Panc1 (cell line): ENCODE measurements at regions not wholly inside any gene's neighbourhood (a gene's known extent, or its start where the extent isn't known, plus 50 kb on each side); places are given as distances from the start of the nearest gene placed in this dataset.

Experiments used
- ATAC-seq: fragments of 200-7000 bp; cut with Tn5 transposase; 2 replicates; pipeline ENCODE4 v1.9.1; 2020; ENCODE audit warnings: mild to moderate bottlenecking, moderate library complexity
- BruUV-seq: library from RNA; stranded (reverse); fragments of 400-500 nt; replicated peaks from 2 replicates; lab custom pipeline; 2021; lab: Mats Ljungman, UMichigan
- CTCF ChIA-PET: fragments of 300-600 bp; sonication (Branson Sonifier 250); formaldehyde crosslinking; loops from one replicate; lab custom pipeline; 2022; ENCODE audit warnings: antibody characterized with exemption; lab: Charles Lee
- POLR2A ChIA-PET: fragments of 300-600 bp; sonication (Branson Sonifier 250); formaldehyde crosslinking; loops from one replicate; lab custom pipeline; 2022; ENCODE audit warnings: antibody characterized with exemption; lab: Charles Lee
- DNase-seq: peaks from one replicate; pipeline ENCODE4 v3.0.0-alpha.2; 2010; ENCODE audit warnings: low read depth, low spot score
- H3K27ac ChIP-seq: 2 replicates; pipeline ENCODE4 v1.5.1; 2011; ENCODE audit warnings: mild to moderate bottlenecking, low read length, inconsistent platforms
- H3K27me3 ChIP-seq: fragments of 200-500 bp; sonication (Bioruptor generic); 2 replicates; pipeline ENCODE4 v1.6.0; 2014; ENCODE audit warnings: low read length, inconsistent platforms; ENCODE audit not compliant: control insufficient read depth, insufficient read depth
- H3K36me3 ChIP-seq: fragments of 200-500 bp; sonication (Bioruptor generic); 2 replicates; pipeline ENCODE4 v1.5.1; 2014; ENCODE audit warnings: inconsistent platforms, mild to moderate bottlenecking, low read length, moderate library complexity; ENCODE audit not compliant: control insufficient read depth, insufficient read depth
- H3K4me1 ChIP-seq: 2 replicates; pipeline ENCODE4 v1.5.1; 2011; ENCODE audit warnings: inconsistent platforms, mild to moderate bottlenecking, low read length, moderate library complexity; ENCODE audit not compliant: control insufficient read depth, insufficient read depth
- H3K4me3 ChIP-seq, 2 experiments: 2 replicates each; pipeline ENCODE4 v1.5.1; 2011 to 2012; ENCODE audit warnings: low read depth in 2 of 2, low read length in 2 of 2, mild to moderate bottlenecking in 2 of 2, inconsistent platforms in 1 of 2, moderate library complexity in 1 of 2
- H3K9me3 ChIP-seq: fragments of 200-500 bp; sonication (Bioruptor generic); 2 replicates; pipeline ENCODE4 v1.5.1; 2014; ENCODE audit warnings: low read depth, mild to moderate bottlenecking, inconsistent platforms, low read length, moderate library complexity; ENCODE audit not compliant: control insufficient read depth, insufficient read depth
- CTCF ChIP-seq: fragments of 450-650 bp; IDR thresholded peaks from 2 replicates; pipeline ENCODE4 v1.5.1; 2017; ENCODE audit warnings: mild to moderate bottlenecking
- POLR2AphosphoS5 ChIP-seq: IDR thresholded peaks from 2 replicates; pipeline ENCODE4 v1.6.1; 2012; ENCODE audit warnings: mild to moderate bottlenecking, low read depth, low read length, moderate library complexity
- SIN3A ChIP-seq: IDR thresholded peaks from 2 replicates; pipeline ENCODE4 v1.6.1; 2012; ENCODE audit warnings: low read depth, mild to moderate bottlenecking, low read length, moderate library complexity, borderline replicate concordance; ENCODE audit not compliant: insufficient read depth
- TCF7L2 ChIP-seq: IDR thresholded peaks from 2 replicates; pipeline ENCODE4 v1.6.1; 2011; ENCODE audit warnings: mild to moderate bottlenecking, low read depth, low read length, inconsistent platforms
- in situ Hi-C: cut with HindIII; loops from 2 replicates; pipeline ENCODE4 v1.10.0; 2016; ENCODE audit warnings: low sequenced_read_pairs, low pct_unique_long_range_greater_than_20kb
- intact Hi-C: fragments of 100-400 bp; cut with micrococcal nuclease; formaldehyde crosslinking; loops from one replicate; pipeline ENCODE4 v1.10.0; 2022; ENCODE audit not compliant: unreplicated experiment
- TF ChIP-seq, protein P1 (sequence below), 2 experiments: IDR thresholded peaks; 2 replicates each; pipeline ENCODE4 v1.6.1; 2011 to 2012; ENCODE audit warnings: low read depth in 2 of 2, control low read depth in 1 of 2, low read length in 1 of 2, mild to moderate bottlenecking in 1 of 2, moderate library complexity in 1 of 2; ENCODE audit not compliant: insufficient read depth in 1 of 2

DNA sequence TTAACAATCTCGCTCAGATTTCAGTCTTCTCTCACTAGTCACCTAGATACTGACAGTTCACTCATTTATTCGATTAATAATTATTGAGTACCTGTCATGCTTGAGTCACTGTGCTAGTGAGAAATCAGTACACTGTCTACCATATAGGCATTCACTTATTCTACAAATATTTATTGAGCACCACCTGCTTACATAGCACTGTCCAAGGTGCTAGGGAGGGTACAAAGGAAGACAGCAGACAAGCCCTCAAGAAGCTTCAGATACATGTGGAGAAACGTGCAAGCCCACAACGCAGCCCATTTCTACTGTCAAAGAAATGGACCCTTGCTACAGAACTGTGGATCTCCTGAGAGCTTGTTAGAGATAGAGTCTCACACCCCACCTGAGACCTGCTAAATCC, 85.1 kb upstream of the SNAP25 start:
- in situ Hi-C loops (no loop called here), intact Hi-C loops (no loop called here)
- BruUV-seq = no TSS peak
- CTCF ChIA-PET = no interaction called here
- no peaks in the 10 kb centered on the region for H3K9me3 ChIP-seq
- ATAC-seq = no peak
- POLR2A ChIA-PET = no interaction called here
- H3K27me3 ChIP-seq = no peaks in the 10 kb centered on the region
- TF ChIP-seq SIN3A = no peak
- TF ChIP-seq, protein P1, sequence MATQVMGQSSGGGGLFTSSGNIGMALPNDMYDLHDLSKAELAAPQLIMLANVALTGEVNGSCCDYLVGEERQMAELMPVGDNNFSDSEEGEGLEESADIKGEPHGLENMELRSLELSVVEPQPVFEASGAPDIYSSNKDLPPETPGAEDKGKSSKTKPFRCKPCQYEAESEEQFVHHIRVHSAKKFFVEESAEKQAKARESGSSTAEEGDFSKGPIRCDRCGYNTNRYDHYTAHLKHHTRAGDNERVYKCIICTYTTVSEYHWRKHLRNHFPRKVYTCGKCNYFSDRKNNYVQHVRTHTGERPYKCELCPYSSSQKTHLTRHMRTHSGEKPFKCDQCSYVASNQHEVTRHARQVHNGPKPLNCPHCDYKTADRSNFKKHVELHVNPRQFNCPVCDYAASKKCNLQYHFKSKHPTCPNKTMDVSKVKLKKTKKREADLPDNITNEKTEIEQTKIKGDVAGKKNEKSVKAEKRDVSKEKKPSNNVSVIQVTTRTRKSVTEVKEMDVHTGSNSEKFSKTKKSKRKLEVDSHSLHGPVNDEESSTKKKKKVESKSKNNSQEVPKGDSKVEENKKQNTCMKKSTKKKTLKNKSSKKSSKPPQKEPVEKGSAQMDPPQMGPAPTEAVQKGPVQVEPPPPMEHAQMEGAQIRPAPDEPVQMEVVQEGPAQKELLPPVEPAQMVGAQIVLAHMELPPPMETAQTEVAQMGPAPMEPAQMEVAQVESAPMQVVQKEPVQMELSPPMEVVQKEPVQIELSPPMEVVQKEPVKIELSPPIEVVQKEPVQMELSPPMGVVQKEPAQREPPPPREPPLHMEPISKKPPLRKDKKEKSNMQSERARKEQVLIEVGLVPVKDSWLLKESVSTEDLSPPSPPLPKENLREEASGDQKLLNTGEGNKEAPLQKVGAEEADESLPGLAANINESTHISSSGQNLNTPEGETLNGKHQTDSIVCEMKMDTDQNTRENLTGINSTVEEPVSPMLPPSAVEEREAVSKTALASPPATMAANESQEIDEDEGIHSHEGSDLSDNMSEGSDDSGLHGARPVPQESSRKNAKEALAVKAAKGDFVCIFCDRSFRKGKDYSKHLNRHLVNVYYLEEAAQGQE (IDR thresholded peaks at IDR 0.05; ENCODE audit: insufficient read depth in 1 of 2, low read depth in 2 of 2, low read length in 1 of 2) = peak in 1 of 2 experiments; percentile 66; a peak in 2 of 4 replicates
- H3K4me1 ChIP-seq = no peaks in the 10 kb centered on the region; the same call in 1 of the 2 replicates
- H3K4me3 ChIP-seq = no peak overlapping the region
- DNase-seq = no peak
- H3K36me3 ChIP-seq = no peaks in the 10 kb centered on the region
- H3K27ac ChIP-seq = no peak overlapping the region

- BruUV-seq = no TSS peak
- Histone ChIP-seq H3K9me3 (no peaks in the 10 kb centered on the region), H3K4me1 (no peaks in the 10 kb centered on the region; the same call in 1 of the 2 replicates), H3K4me3 (no peak overlapping the region), H3K36me3 (no peaks in the 10 kb centered on the region), H3K27me3 (no peaks in the 10 kb centered on the region), H3K27ac (no peak overlapping the region)
- TF ChIP-seq TCF7L2 (no peak), POLR2AphosphoS5 (no peak), SIN3A (no peak), CTCF (no peak)
- TF ChIP-seq, protein P1 (IDR thresholded peaks at IDR 0.05; ENCODE audit: insufficient read depth in 1 of 2, low read depth in 2 of 2, low read length in 1 of 2) = no peak
- intact Hi-C loops (no loop called here), in situ Hi-C loops (no loop called here)
- POLR2A ChIA-PET = no interaction called here
- ATAC-seq (no peak), DNase-seq (no peak)
- CTCF ChIA-PET = no interaction called here
Measured at GRCh38 chr20:10134176-10134575, 84.5 kb upstream of the SNAP25 start.
